ENCODE measurements at regions not wholly inside any gene's neighbourhood (a gene's known extent, or its start where the extent isn't known, plus 50 kb on each side); places are given as distances from the start of the nearest gene placed in this dataset.

DNA sequence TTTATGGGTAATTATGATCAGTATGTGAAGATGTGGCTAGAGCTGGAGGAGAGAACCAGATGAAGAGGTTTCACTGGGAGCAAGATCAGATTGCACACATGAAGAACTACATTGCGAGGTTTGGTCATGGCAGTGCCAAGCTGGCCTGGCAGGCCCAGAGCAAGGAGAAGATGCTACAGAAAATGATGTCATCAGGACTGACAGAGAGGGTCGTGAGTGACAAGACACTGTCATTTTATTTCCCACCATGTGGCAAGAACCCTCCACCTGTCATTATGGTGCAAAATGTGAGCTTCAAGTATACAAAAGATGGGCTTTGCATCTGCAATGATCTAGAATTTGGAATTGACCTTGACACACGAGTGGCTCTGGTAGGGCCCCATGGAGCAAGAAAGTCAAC, 168.3 kb downstream of the C3orf38 start:
- no peak overlapping the region for H3K14ac ChIP-seq (ENCODE audit: insufficient read length)
- H4K8ac ChIP-seq (ENCODE audit: extremely low read depth, insufficient read depth, low read length), result no peak overlapping the region
- DNase-seq (ENCODE audit: low read depth in 1 of 2, low spot score in 2 of 2) (no peak), FAIRE-seq (no peak)
- H2BK5ac ChIP-seq (ENCODE audit: low read depth, low read length), result no peak overlapping the region
- no peak overlapping the region for H2BK20ac ChIP-seq (ENCODE audit: low read length)
- H3K56ac ChIP-seq (replicated peaks; ENCODE audit: insufficient read length, low read depth, low read length), result no peak overlapping the region
- ChIA-PET CTCF (ENCODE audit: partially characterized antibody) (interaction anchor here (0.6 to 1.7 kb wide), 3 partner anchors 10 to 149 kb away, joined by 3 to 6 read pairs (median 3); no protein-coding TSS in a partner anchor), POLR2A (ENCODE audit: partially characterized antibody) (interaction anchor here (0.6 kb wide), 1 partner anchor 19 kb away, joined by 4 read pairs; no protein-coding TSS in a partner anchor)
- H3K23ac ChIP-seq (ENCODE audit: insufficient read length), result no peak overlapping the region
- H2BK15ac ChIP-seq (ENCODE audit: low read length), result no peak overlapping the region
- H3K4me2 ChIP-seq (ENCODE audit: insufficient read depth in 1 of 2, low read depth in 2 of 2, low read length in 2 of 2), result no peak overlapping the region
- no peak overlapping the region for H3K18ac ChIP-seq (ENCODE audit: extremely low read depth, low read length)
- no peaks in the 10 kb centered on the region for H4K20me1 ChIP-seq (replicated peaks in 1 of 2; ENCODE audit: control insufficient read depth in 1 of 2, insufficient read depth in 2 of 2, low read length in 2 of 2)
- H3K27ac ChIP-seq (ENCODE audit: low read depth, low read length), result no peak overlapping the region
- H3K4ac ChIP-seq (replicated peaks; ENCODE audit: insufficient read length, low read depth, low read length), result no peak overlapping the region
- H2AK5ac ChIP-seq (ENCODE audit: low read depth, low read length), result no peak overlapping the region
- H4K5ac ChIP-seq (ENCODE audit: insufficient read length, low read depth, low read length), result no peak overlapping the region
- H3K27me3 ChIP-seq (replicated peaks in 1 of 4; ENCODE audit: control insufficient read depth in 3 of 4, extremely low read depth in 1 of 4, insufficient read depth in 3 of 4, low read length in 3 of 4), result no peaks in the 10 kb centered on the region
- 92% methylated on average over 3 of the region's 3 CpGs; no CpG with 5 or more reads in 1 of the 2 experiments for WGBS, 2 experiments (ENCODE audit: extremely low coverage in 1 of 2, insufficient coverage in 1 of 2, insufficient read length in 1 of 2, insufficient replicate concordance in 2 of 2, low coverage in 1 of 2, low lambda C conversion rate in 2 of 2, missing lambda C conversion rate in 1 of 2)
- H3K79me1 ChIP-seq (ENCODE audit: low read depth, low read length), result no peaks in the 10 kb centered on the region
- no peak overlapping the region for H3K9ac ChIP-seq (replicated peaks in 1 of 4; ENCODE audit: extremely low read depth in 1 of 4, low read depth in 3 of 4, low read length in 3 of 4)
- no peak overlapping the region for H3K4me3 ChIP-seq (ENCODE audit: extremely low read depth in 1 of 4, insufficient read depth in 2 of 4, low read depth in 3 of 4, low read length in 4 of 4)
- H2AFZ ChIP-seq (ENCODE audit: low read length), result no peak overlapping the region
- H3K36me3 ChIP-seq (ENCODE audit: control insufficient read depth in 2 of 4, insufficient read depth in 4 of 4, low read length in 3 of 4), result no peaks in the 10 kb centered on the region
- H3K79me2 ChIP-seq (ENCODE audit: control insufficient read depth in 1 of 2, insufficient read depth in 2 of 2, low read length in 2 of 2), result no peaks in the 10 kb centered on the region
- H3K4me1 ChIP-seq (replicated peaks in 1 of 4; ENCODE audit: control insufficient read depth in 3 of 4, insufficient read depth in 4 of 4, low read length in 3 of 4), result peaks cover 0 to 3% (median 0%) of the 10 kb centered on the region in 4 experiments; a peak in 1 of 7 replicates
- no peaks in the 10 kb centered on the region for H3K9me3 ChIP-seq (ENCODE audit: insufficient read depth in 2 of 2, low read depth in 1 of 2, low read length in 1 of 2)
- no peak overlapping the region for H2BK12ac ChIP-seq (ENCODE audit: low read depth, low read length)
- H2BK120ac ChIP-seq (replicated peaks; ENCODE audit: low read depth, low read length), result no peak overlapping the region
- no peaks in the 10 kb centered on the region for H3K23me2 ChIP-seq (ENCODE audit: low read depth, low read length)
- H4K91ac ChIP-seq (replicated peaks; ENCODE audit: insufficient read length, low read length), result no peak overlapping the region
- TF ChIP-seq SIRT6 (IDR thresholded peaks at IDR 0.05; ENCODE audit: low read length) (no peak), POLR2A (IDR thresholded peaks at IDR 0.05; ENCODE audit: control extremely low read depth in 1 of 2, low read depth in 2 of 2, low read length in 2 of 2) (no peak), CHD2 (IDR thresholded peaks at IDR 0.05; ENCODE audit: low read length) (no peak), TAF7 (optimal IDR thresholded peaks at IDR 0.05; ENCODE audit: borderline replicate concordance, low read depth, low read length) (no peak), NANOG (IDR thresholded peaks at IDR 0.05; ENCODE audit: insufficient read depth, low read depth, low read length, poor library complexity, severe bottlenecking) (no peak), RNF2 (IDR thresholded peaks at IDR 0.05; ENCODE audit: borderline replicate concordance, low read depth, low read length, missing control alignments, poor library complexity, severe bottlenecking) (no peak), ASH2L (IDR thresholded peaks at IDR 0.05; ENCODE audit: low read length) (no peak), RFX5 (IDR thresholded peaks at IDR 0.05; ENCODE audit: borderline replicate concordance, low read depth, low read length) (no peak), YY1 (IDR thresholded peaks at IDR 0.05; ENCODE audit: low read depth, low read length) (no peak), HDAC2 (IDR thresholded peaks at IDR 0.05; ENCODE audit: borderline replicate concordance in 1 of 2, low read depth in 2 of 2, low read length in 2 of 2) (no peak), TBP (IDR thresholded peaks at IDR 0.05; ENCODE audit: low read depth, low read length) (no peak), SUZ12 (IDR thresholded peaks at IDR 0.05; ENCODE audit: low read length) (no peak), RAD21 (IDR thresholded peaks at IDR 0.05 in 1 of 2, conservative IDR thresholded peaks at IDR 0.05 in 1 of 2; ENCODE audit: low read depth in 2 of 2, low read length in 2 of 2) (no peak)
- TF ChIP-seq, protein P1, sequence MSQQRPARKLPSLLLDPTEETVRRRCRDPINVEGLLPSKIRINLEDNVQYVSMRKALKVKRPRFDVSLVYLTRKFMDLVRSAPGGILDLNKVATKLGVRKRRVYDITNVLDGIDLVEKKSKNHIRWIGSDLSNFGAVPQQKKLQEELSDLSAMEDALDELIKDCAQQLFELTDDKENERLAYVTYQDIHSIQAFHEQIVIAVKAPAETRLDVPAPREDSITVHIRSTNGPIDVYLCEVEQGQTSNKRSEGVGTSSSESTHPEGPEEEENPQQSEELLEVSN (IDR thresholded peaks at IDR 0.05), result no peak

Data from H1 (cell line).